Neural progenitor cell (in vitro differentiated cells): ENCODE measurements at regions not wholly inside any gene's neighbourhood (a gene's known extent, or its start where the extent isn't known, plus 50 kb on each side); places are given as distances from the start of the nearest gene placed in this dataset.

Experiments
- CTCF ChIP-seq: fragments of 200-600 bp; sonication (generic); IDR thresholded peaks from 2 replicates; pipeline ENCODE4 v1.5.1; 2017; ENCODE audit warnings: antibody characterized with exemption, mild to moderate bottlenecking
- EZH2 ChIP-seq: fragments of 200-600 bp; sonication (generic); IDR thresholded peaks from 2 replicates; pipeline ENCODE4 v1.6.1; 2017; ENCODE audit warnings: antibody characterized with exemption, mild to moderate bottlenecking, moderate library complexity
- EZH2phosphoT487 ChIP-seq: fragments of 200-600 bp; sonication (generic); IDR thresholded peaks from 2 replicates; pipeline ENCODE4 v1.6.1; 2017; ENCODE audit warnings: antibody characterized with exemption

- TF ChIP-seq CTCF (no peak), EZH2 (no peak), EZH2phosphoT487 (no peak)
These were observed 578.4 kb downstream of the ZIC1 start for GRCh38 chr3:147987549-147987948.
